Smooth muscle cell (in vitro differentiated cells): ENCODE measurements at regions not wholly inside any gene's neighbourhood (a gene's known extent, or its start where the extent isn't known, plus 50 kb on each side); places are given as distances from the start of the nearest gene placed in this dataset.

ENCODE experiments used
- DNase-seq: peaks from one replicate; lab custom pipeline; 2025; ENCODE audit not compliant: unreplicated experiment; lab: John Stamatoyannopoulos, UW
- H2AFZ ChIP-seq: fragments of 200-600 bp; sonication (generic); 2 replicates; pipeline ENCODE4 v1.6.0; 2016; ENCODE audit warnings: antibody characterized with exemption, low read depth, mild to moderate bottlenecking
- H3F3A ChIP-seq: fragments of 200-600 bp; sonication (generic); 2 replicates; pipeline ENCODE4 v1.6.0; 2017; ENCODE audit warnings: antibody characterized with exemption, low read depth
- H3K27ac ChIP-seq: fragments of 200-600 bp; sonication (generic); 2 replicates; pipeline ENCODE4 v1.5.1; 2016; ENCODE audit warnings: low read depth, mild to moderate bottlenecking
- H3K27me3 ChIP-seq: fragments of 200-600 bp; sonication (generic); 2 replicates; pipeline ENCODE4 v1.6.1; 2016; ENCODE audit warnings: low read depth, mild to moderate bottlenecking
- H3K36me3 ChIP-seq: fragments of 200-600 bp; sonication (generic); 2 replicates; pipeline ENCODE4 v1.5.1; 2016; ENCODE audit warnings: low read depth
- H3K4me1 ChIP-seq: fragments of 200-600 bp; sonication (generic); 2 replicates; pipeline ENCODE4 v1.5.1; 2016; ENCODE audit warnings: low read depth
- H3K4me2 ChIP-seq: fragments of 200-600 bp; sonication (generic); 2 replicates; pipeline ENCODE4 v1.6.0; 2016; ENCODE audit warnings: mild to moderate bottlenecking
- H3K4me3 ChIP-seq: fragments of 200-600 bp; sonication (generic); 2 replicates; pipeline ENCODE4 v1.5.1; 2016; ENCODE audit warnings: mild to moderate bottlenecking
- H3K79me2 ChIP-seq: fragments of 200-600 bp; sonication (generic); 2 replicates; pipeline ENCODE4 v1.6.0; 2016; ENCODE audit warnings: low read depth, mild to moderate bottlenecking
- H3K9ac ChIP-seq: fragments of 200-600 bp; sonication (generic); 2 replicates; pipeline ENCODE4 v1.6.0; 2016; ENCODE audit warnings: low read depth
- H3K9me3 ChIP-seq: fragments of 200-600 bp; sonication (generic); replicated peaks from 2 replicates; pipeline ENCODE4 v1.5.1; 2016; ENCODE audit warnings: low read depth
- H4K20me1 ChIP-seq: fragments of 200-600 bp; sonication (generic); 2 replicates; pipeline ENCODE4 v1.6.0; 2016; ENCODE audit warnings: low read depth
- CTCF ChIP-seq: fragments of 200-600 bp; sonication (generic); IDR thresholded peaks from 2 replicates; pipeline ENCODE4 v1.5.1; 2017; ENCODE audit warnings: borderline replicate concordance, mild to moderate bottlenecking, antibody characterized with exemption; ENCODE audit not compliant: insufficient read depth, poor library complexity, severe bottlenecking
- WGBS: methylation state at CpG from one replicate; pipeline ENCODE4 v1.1.7; 2016; ENCODE audit warnings: low lambda C conversion rate; 5-methylcytosine and 5-hydroxymethylcytosine counted together

GRCh38 chr11:91404344-91404743 is 820.3 kb upstream of the FAT3 start:
- Histone ChIP-seq H3K9ac (no peak overlapping the region), H3K4me3 (no peak overlapping the region), H2AFZ (no peak overlapping the region), H3K27me3 (no peaks in the 10 kb centered on the region), H3K9me3 (no peaks in the 10 kb centered on the region), H3K27ac (no peak overlapping the region), H4K20me1 (no peaks in the 10 kb centered on the region), H3K4me1 (no peaks in the 10 kb centered on the region), H3F3A (no peaks in the 10 kb centered on the region), H3K4me2 (no peak overlapping the region), H3K79me2 (no peaks in the 10 kb centered on the region), H3K36me3 (no peaks in the 10 kb centered on the region)
- no peak for TF ChIP-seq CTCF
- DNase-seq, result no peak

GRCh38 chr11:91397134-91397468 is 827.5 kb upstream of the FAT3 start:
- Histone ChIP-seq H3K4me1 (no peaks in the 10 kb centered on the region), H3K27me3 (no peaks in the 10 kb centered on the region), H3K79me2 (no peaks in the 10 kb centered on the region), H3K36me3 (no peaks in the 10 kb centered on the region), H2AFZ (no peak overlapping the region), H3K27ac (peak overlapping the region; percentile 54), H3K9ac (no peak overlapping the region), H3K4me3 (no peak overlapping the region), H3F3A (no peaks in the 10 kb centered on the region), H3K4me2 (no peak overlapping the region), H4K20me1 (no peaks in the 10 kb centered on the region), H3K9me3 (no peaks in the 10 kb centered on the region)
- TF ChIP-seq CTCF, result no peak
- WGBS, result 66% methylated on average over 2 of the region's 2 CpGs
- no peak for DNase-seq

- Histone ChIP-seq H3K79me2 (no peaks in the 10 kb centered on the region), H3K27me3 (no peaks in the 10 kb centered on the region), H3K4me3 (no peak overlapping the region), H3K36me3 (no peaks in the 10 kb centered on the region), H3K9ac (no peak overlapping the region), H3K27ac (peak overlapping the region; percentile 54), H3K4me2 (peak overlapping the region; percentile 26), H3K9me3 (no peaks in the 10 kb centered on the region), H4K20me1 (no peaks in the 10 kb centered on the region), H2AFZ (no peak overlapping the region), H3F3A (no peaks in the 10 kb centered on the region), H3K4me1 (no peaks in the 10 kb centered on the region)
- TF ChIP-seq CTCF, result no peak
- DNase-seq, result no peak
- 71% methylated on average over 6 of the region's 6 CpGs for WGBS
Measured at GRCh38 chr11:91396236-91397133, 828.1 kb upstream of the FAT3 start.
